ENCODE measurements at regions not wholly inside any gene's neighbourhood (a gene's known extent, or its start where the extent isn't known, plus 50 kb on each side); places are given as distances from the start of the nearest gene placed in this dataset.

DNA sequence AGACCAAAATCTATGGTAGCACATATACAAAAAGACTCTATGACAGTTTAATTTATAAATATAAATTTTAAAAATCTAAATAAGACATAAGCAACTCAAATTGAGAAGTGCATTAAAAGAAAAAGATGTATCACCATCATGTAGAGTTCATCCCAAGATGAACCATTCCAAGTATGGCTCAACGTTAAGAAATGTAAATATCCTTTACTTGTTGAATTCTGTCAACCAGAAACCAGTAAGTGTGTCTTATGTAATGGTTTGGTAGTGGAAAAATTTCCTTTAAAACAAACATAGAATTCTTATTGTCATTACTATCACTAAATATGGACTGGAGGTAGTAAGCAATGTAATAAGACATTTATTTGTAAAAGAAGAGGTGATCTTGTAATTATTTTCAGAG is 87.3 kb downstream of the YIPF5 start:
- DNase-seq, result no peak

DNA sequence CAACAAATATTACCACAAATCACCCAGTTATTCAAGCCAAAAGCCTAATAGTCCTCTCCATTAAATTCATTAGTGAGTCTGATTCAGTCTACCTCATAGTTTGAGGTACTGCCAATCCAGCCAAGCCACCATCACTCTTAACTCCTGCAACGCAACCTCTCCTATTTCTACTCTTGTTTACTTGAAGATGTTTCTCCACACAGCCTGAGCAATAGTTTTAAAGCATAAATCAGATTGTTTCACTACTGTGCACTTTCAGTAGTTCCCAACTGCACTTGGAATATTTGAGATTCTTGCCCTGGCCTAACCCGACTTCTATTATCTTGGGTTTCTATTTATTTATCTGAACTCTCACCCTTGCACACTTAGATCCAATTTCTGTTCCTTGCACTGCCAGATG is 85.5 kb downstream of the YIPF5 start:
- no peak for DNase-seq

DNA sequence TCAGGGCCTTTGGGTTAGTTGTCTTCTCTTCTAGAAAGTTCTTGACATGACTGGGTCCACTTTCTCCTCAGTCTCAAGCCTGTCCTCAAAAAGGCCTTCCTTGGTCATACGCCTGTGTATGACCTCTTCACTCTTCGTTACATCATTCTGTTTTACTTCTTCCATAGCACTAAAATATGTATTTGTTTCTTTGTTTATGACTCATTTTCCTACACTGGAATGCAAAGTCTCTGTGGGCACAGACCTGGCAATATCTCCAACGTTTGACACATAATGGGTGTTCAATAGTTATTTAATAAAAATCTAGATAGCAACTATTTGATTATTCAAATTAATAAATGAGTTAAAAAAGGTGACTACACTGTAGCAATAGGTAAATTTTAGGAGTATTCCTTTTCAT is 85.1 kb downstream of the YIPF5 start:
- no peak for DNase-seq

DNA sequence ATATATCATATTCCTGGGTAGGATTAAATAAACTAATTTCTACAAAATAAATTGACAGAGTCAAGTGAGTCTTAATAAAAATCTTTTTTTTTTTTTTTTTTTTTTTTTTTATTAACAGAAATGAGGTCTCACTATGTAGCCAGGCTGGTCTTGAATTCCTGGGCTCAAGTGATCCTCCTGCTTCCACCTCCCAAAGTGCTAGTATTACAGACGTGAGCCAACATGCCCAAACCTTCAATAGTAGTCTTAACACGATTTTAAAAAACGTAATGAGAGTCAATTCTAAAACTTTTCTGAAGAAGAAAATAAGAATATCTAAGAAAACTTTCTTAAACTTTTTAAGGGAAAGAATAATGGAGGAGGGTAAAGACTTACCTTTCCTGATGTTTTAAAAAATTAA is 84.2 kb downstream of the YIPF5 start:
- no peak for DNase-seq

DNA sequence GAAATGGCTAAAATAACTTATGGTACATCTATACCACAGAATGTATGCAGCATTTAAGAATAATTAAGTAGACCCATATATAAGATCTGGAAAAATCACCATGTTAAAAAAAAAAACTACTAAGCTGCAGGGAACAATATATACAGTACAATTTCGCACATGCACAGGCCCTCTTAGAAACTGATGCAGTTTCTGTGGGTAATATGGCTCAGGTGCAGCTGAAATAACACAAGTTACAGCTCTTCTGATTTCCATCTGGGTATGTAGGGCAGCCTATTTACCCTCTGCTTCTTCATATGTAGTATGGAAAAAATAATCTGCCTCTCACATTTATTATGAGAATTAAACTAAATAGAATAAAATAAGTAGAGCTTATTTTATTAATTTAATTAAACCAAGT is 82.9 kb downstream of the YIPF5 start:
- no peak for DNase-seq

DNA sequence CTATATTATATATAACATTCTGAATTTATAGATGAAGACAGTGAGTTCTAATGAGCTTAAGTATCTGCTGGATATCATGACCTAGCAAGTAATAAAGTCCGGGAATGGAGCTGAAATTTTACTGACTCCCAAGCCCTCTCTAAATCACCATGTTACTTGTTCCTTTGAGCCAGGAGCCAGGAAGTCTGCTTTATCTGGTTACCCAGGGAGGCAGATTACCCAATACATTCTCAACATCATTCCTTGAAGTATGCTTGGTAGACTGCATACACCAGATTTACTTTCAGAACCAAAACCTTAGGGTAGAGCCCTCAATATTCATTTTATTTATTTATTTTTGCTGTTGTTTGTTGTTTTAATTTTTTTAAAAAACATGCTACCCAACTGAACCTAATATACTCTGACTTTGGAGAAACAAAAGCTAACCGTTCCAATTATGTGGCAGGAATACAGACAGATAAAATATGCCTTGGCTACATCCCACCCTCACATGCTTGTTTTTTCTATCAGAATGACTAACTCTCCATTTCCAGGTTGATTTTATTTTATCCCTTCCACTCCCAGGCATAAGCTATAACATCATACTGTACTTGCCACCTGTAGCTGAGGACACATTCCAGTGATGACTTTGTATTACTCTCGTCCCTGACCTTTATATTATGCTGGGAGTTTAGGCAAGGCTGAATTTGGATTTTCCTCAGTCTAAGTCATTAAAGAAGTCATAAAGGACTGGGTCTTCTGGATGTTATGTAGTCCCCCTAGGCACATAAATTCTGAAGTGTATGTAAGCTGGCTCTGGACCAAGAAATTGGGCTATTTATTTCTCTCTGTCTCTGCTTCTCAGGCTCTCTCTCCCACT is 82.0 kb downstream of the YIPF5 start:
- DNase-seq, result no peak

DNA sequence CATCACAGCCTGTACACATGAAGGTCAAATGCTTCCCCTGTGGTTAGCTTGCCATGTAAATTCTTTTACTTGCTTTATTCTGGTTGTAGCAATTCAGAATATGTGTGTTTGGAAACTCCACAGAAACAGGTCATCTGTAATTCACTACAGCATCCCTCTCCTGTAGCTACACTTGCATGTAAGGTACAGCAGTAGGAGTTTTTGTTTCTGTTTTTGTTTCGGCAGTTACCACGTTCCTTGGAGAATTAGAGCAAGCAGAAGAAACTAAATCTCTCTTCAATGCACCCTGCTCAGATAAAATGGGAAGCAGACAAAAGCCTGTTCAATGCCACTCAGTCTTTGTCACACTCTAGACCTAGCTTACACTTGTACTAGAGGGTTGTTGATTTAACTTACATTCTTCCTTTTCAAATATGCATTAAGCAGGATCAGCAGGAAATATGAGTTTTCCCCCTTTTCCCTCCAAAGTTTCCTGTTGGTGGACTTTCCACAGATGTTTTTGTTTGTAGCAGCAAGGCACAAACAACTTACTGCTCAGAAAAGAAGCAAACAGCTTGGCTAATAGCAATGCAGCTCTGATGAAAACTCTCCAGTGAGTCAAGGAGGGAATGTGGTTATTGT is 80.9 kb downstream of the YIPF5 start:
- no peak for DNase-seq

DNA sequence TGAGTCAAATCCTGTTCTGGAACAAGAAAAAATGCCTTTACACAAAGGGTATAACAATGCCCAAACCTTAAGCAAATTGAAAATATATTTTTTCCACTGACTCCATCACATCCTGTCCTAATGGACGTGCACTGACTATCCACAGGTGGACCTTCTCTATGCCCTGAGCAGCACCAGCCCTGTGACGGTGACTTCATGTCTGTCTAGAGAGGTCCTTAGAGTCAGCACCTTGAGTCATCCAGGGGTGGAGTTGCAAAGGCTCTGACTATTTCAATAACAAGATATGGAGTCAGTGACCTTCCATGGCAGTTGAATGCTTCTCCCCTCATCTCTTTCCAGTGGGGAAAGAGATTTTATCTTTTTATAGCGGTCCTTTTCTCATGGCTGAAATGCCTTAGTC is 78.0 kb downstream of the YIPF5 start:
- no peak for DNase-seq

DNA sequence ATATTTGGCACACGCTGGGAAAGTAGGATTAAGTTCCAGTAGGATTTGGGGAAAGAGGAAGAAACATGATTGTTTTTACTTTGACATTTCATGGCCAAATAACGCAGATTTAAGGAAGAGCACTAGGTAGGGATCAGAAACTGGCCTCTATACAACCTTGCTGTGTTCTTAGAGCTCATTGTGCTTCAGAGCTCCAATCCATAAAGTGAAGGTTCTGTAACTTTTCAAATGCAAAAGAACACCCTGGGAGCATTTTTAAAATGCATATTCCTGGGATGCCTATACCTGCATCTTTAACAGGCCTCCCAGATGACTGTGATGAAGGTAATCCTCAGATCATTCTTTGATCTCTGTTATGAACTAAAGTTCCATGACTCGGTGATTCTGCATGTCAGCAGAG is 77.1 kb downstream of the YIPF5 start:
- DNase-seq, result no peak

DNA sequence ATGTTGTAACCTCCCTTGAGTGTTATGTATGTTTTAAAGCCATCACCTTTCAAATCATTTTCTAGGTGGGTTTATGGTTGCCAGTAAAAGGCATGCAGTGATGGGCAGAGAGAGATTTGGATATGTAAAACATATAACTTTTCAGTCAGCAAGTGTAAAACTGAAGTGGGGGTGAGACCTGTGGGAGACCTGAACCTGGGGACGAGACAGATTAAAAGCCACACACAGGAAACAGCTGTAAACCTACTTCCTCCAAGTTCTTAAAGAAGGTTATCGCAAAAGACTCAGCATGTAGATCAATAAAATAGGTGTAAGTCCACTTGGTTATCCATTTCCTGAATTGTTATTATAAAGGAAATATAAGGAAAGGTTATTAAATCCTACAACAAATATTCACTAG is 76.6 kb downstream of the YIPF5 start:
- no peak for DNase-seq

DNA sequence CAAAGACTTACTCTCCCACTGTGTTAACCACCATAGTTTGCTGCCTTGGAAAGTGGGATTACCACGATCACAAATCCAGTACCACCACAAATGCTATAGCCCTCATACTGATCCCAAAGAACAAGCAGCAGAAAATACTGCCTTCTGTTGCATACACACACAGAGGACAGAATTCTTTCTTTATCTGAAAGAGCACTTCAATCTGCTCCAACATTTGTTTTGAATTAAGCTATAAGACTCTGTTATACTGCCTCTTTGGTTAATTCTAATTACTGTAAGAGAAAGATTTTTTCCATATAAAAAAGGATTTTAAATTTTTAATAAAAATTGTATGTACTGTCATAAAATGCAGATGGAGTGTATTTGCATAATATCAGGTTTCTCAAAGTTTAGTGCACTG is 69.8 kb downstream of the YIPF5 start:
- no peak for DNase-seq

DNA sequence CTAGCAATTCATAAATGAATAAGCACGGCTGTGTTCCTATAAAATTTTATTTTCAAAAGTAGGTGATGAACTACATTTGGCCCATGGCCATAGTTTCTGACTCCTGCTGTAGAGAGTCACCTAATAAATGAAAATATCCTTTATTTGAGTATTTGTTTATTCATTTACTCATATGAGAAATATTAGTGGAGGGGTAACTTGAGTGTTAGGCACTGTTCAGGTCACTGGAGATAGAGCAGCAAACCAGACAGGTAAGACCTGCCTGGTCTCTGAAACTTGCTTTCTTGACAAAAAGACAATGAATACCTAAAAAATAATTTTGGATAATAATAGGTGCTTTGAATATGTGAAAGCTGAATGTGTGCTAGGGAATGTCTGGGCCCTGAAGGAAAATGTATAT is 68.8 kb downstream of the YIPF5 start:
- DNase-seq, result no peak

DNA sequence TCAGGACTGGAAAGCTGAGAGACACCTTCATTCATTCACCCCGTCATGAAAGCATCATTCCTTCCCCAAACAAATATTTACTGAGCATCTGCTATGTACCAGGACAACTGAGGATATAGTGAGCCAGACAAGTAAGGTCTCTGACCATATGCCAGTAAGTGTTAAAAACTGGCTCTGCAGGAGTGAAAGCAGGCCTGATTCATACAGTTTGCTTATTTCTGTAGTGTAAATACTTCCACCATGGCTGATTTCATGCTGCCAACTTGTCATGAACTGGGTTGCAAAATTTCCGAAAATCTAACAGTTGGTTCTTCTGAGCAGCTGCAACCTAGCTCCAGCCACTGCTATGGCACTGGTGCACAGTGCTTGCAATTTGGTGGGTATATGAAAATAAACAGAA is 68.1 kb downstream of the YIPF5 start:
- DNase-seq, result no peak

DNA sequence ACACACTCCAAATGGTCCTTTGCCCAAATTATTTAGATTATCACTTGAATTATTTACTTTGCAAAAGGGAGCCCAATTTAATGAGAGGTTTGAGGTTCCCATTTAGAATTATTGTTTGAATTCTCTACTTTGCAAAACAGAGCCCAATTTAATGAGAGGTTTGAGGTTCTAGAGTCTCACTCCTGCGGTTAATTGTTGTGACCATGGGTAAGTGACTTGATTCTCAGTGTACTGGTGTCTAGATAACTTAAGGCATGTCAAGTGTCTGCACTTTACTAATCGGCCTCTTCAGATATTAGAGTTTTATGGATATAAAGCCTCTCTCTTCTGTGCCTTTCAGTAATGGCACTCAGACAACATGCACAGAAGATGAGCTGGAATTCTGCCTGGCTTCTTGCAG is 67.5 kb downstream of the YIPF5 start:
- no peak for DNase-seq

DNA sequence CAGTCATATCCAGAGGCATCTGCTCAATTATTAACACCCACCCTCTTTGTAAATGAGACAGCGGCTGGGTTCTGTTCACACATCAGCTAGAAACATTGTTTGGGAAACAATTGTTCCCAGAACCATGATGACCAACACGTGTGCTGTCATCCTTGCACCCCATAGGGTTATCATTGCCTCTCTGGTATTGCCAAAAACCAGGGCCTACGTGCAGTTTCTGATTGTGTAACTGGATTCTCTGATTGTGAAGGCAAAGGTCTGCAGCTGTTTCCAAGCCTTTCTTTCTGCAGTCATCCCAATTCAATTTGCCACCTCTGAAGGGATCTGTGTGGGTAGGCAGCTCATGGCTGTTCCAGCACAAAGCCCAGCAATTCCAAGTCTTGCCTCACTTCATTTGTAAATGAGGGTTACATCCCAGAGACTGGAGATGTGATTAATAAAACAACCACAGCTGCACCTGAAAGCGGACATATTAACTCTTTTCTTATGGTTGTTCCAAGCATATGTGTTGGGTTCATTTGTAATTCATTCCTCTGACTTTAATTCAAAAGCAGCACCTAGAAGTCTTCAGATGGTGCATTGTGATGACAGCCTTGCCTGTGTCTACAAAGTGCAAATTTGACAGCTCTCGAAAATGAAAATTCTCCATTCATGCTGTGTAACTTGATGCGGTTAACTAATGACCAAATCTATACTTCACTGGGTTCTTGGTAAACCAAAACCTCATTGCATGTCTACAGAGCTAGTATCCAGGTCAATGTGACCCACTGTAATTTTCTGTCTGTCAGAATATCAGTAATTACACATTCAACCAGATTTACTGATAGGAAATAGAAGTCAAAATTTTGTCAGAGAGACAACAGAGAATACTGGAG is 66.6 kb downstream of the YIPF5 start:
- no peak for DNase-seq

DNA sequence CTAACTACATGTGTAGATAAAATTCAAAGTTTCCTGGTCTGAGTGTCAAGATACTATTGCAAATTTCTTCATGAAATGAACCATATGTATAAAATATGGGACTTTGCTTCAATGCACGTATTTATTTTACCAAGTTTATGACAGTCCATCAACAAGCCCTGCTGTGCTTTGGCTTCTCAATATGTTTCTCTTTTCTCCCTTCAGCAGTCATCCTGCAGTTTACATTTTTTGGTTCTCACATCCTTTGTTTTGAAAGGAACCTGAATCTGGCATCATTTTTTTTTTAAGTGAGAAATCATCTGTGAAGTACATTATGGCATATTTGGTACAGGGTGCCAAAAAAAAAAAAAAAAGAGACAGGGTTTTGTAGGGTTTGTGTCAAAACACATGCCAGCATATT is 65.1 kb downstream of the YIPF5 start:
- DNase-seq, result no peak

DNA sequence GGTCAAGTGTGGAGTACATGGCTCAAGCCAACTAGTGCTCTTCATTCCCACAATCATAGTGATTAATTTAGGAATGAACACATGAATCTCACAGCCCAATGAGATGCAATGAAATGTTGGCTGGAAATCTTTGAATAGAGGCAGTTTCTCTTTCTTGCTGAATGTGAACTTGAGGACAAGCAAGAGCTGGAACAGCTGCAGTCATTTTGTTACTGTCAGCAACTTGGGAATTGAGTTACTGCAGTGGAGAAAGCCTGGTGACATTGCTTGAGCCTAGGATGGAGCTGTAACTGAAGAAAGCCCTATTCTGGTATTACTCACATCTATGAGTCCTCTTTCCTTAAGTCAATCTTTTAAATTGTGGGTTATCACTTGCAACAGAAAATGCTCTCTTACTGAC is 62.3 kb downstream of the YIPF5 start:
- DNase-seq, result no peak
